HepG2 (cell line): ENCODE measurements at regions not wholly inside any gene's neighbourhood (a gene's known extent, or its start where the extent isn't known, plus 50 kb on each side); places are given as distances from the start of the nearest gene placed in this dataset.

Experiments used
- CBX1 ChIP-seq: IDR thresholded peaks from one replicate; pipeline ENCODE4 v1.6.1; 2016; ENCODE audit warnings: antibody characterized with exemption, low read depth
- CTCF ChIP-seq: sonication (generic); formaldehyde crosslinking; IDR thresholded peaks from 2 replicates; pipeline ENCODE4 v1.5.0; 2020; ENCODE audit warnings: mild to moderate bottlenecking, missing genetic modification reagents, moderate library complexity
- NR1H2 ChIP-seq: sonication (generic); formaldehyde crosslinking; IDR thresholded peaks from 2 replicates; pipeline ENCODE4 v1.8.1; 2022; ENCODE audit warnings: low read depth, missing genetic modification reagents, borderline replicate concordance
- SUZ12 ChIP-seq: fragments of 150-350 bp; IDR thresholded peaks from 2 replicates; pipeline ENCODE4 v1.6.1; 2014; ENCODE audit warnings: low read depth, low read length
- ZNF780A ChIP-seq: sonication (generic); formaldehyde crosslinking; IDR thresholded peaks from 2 replicates; pipeline ENCODE4 v1.8.0; 2022; ENCODE audit warnings: mild to moderate bottlenecking, missing genetic modification reagents, moderate library complexity

- TF ChIP-seq NR1H2 (CRISPR knock-in tag): no peak
- TF ChIP-seq CBX1: no peak
- no peak for TF ChIP-seq CTCF
- TF ChIP-seq SUZ12: no peak
- no peak for TF ChIP-seq ZNF780A (CRISPR knock-in tag)
These were observed 71.4 kb upstream of the FLT1 start for GRCh38 chr13:28566283-28566682.
